ENCODE measurements at regions not wholly inside any gene's neighbourhood (a gene's known extent, or its start where the extent isn't known, plus 50 kb on each side); places are given as distances from the start of the nearest gene placed in this dataset.

DNA sequence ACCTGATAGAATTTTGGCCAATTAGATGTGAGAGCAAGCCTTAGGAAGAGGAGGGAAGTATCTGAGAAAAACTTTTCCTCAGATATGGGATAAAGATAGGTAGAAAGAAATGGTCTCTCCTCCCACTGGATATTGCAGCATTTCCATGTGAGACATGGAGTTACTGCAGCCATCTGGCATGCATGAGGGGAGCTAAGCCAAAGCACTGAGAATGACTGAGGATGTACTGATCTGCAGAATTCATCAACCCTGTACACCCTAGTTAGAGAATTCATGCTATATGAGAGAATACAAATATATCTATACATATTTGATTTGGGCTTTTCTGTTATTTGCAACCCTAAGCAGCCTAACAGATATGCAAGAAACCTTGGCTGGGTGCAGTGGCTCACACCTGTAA, 52.5 kb upstream of the RPL34 start:
- Histone ChIP-seq H3K9ac (ENCODE audit: low read length) (no peak overlapping the region), H3K79me2 (ENCODE audit: low read length) (no peaks in the 10 kb centered on the region), H3K27ac (ENCODE audit: low read length) (no peak overlapping the region), H3F3A (ENCODE audit: insufficient read depth, low read length) (no peaks in the 10 kb centered on the region), H2AFZ (ENCODE audit: low read length) (no peak overlapping the region), H3K4me3 (ENCODE audit: low read length) (no peak overlapping the region), H3K4me1 (ENCODE audit: low read length) (peaks cover 13% of the 10 kb centered on the region), H3K27me3 (replicated peaks; ENCODE audit: insufficient read depth, low read length) (no peaks in the 10 kb centered on the region), H3K9me2 (replicated peaks; ENCODE audit: insufficient read depth, low read length) (no peaks in the 10 kb centered on the region), H3K9me3 (replicated peaks; ENCODE audit: insufficient read depth, low read length) (no peaks in the 10 kb centered on the region), H3K36me3 (replicated peaks; ENCODE audit: insufficient read depth, low read length) (no peaks in the 10 kb centered on the region), H4K20me1 (ENCODE audit: insufficient read depth, low read length) (no peaks in the 10 kb centered on the region), H3K4me2 (ENCODE audit: low read depth, low read length) (no peak overlapping the region)
- TF ChIP-seq CTCF (IDR thresholded peaks at IDR 0.05; ENCODE audit: low read length) (no peak), EZH2phosphoT487 (IDR thresholded peaks at IDR 0.05; ENCODE audit: low read length) (no peak), EZH2 (optimal IDR thresholded peaks at IDR 0.05; ENCODE audit: low read depth, low read length) (no peak)
- no peak for DNase-seq

DNA sequence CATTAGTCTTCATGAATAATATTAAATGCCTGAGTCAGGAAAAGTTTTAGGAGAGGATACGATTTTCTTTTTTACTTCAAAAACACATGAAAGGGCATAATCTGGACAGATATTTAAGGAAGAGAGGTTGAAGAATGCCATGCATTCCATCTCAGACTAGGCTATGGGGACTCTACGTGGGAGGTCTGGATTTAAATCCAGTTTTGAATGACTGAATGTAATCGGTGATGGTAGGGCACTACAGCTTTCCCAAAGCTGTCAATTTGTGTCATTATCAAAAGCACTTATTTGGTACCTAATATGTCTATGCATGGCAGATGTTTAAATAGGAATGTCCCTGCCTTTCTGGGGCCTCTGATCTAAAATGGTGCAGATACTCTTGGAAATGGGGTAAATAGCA, 59.3 kb upstream of the RPL34 start:
- no peak overlapping the region for H3K9ac ChIP-seq (ENCODE audit: low read length)
- TF ChIP-seq EZH2 (optimal IDR thresholded peaks at IDR 0.05; ENCODE audit: low read depth, low read length) (no peak), CTCF (IDR thresholded peaks at IDR 0.05; ENCODE audit: low read length) (no peak), EZH2phosphoT487 (IDR thresholded peaks at IDR 0.05; ENCODE audit: low read length) (no peak)
- H3K4me2 ChIP-seq (ENCODE audit: low read depth, low read length) = no peak overlapping the region
- H3K9me3 ChIP-seq (replicated peaks; ENCODE audit: insufficient read depth, low read length) = no peaks in the 10 kb centered on the region
- H3K79me2 ChIP-seq (ENCODE audit: low read length) = no peaks in the 10 kb centered on the region
- no peak overlapping the region for H3K4me3 ChIP-seq (ENCODE audit: low read length)
- H3F3A ChIP-seq (ENCODE audit: insufficient read depth, low read length) = no peaks in the 10 kb centered on the region
- peaks cover 6% of the 10 kb centered on the region for H3K4me1 ChIP-seq (ENCODE audit: low read length)
- no peaks in the 10 kb centered on the region for H3K36me3 ChIP-seq (replicated peaks; ENCODE audit: insufficient read depth, low read length)
- H2AFZ ChIP-seq (ENCODE audit: low read length) = no peak overlapping the region
- no peaks in the 10 kb centered on the region for H4K20me1 ChIP-seq (ENCODE audit: insufficient read depth, low read length)
- no peaks in the 10 kb centered on the region for H3K9me2 ChIP-seq (replicated peaks; ENCODE audit: insufficient read depth, low read length)
- H3K27me3 ChIP-seq (replicated peaks; ENCODE audit: insufficient read depth, low read length) = no peaks in the 10 kb centered on the region
- no peak for DNase-seq
- no peak overlapping the region for H3K27ac ChIP-seq (ENCODE audit: low read length)

- Histone ChIP-seq H3K4me2 (ENCODE audit: low read depth, low read length) (no peak overlapping the region), H3F3A (ENCODE audit: insufficient read depth, low read length) (no peaks in the 10 kb centered on the region), H4K20me1 (ENCODE audit: insufficient read depth, low read length) (no peaks in the 10 kb centered on the region), H2AFZ (ENCODE audit: low read length) (no peak overlapping the region), H3K36me3 (replicated peaks; ENCODE audit: insufficient read depth, low read length) (no peaks in the 10 kb centered on the region), H3K9ac (ENCODE audit: low read length) (no peak overlapping the region), H3K27me3 (replicated peaks; ENCODE audit: insufficient read depth, low read length) (no peaks in the 10 kb centered on the region), H3K4me3 (ENCODE audit: low read length) (no peak overlapping the region), H3K9me3 (replicated peaks; ENCODE audit: insufficient read depth, low read length) (no peaks in the 10 kb centered on the region), H3K4me1 (ENCODE audit: low read length) (peaks cover 6% of the 10 kb centered on the region), H3K9me2 (replicated peaks; ENCODE audit: insufficient read depth, low read length) (no peaks in the 10 kb centered on the region), H3K79me2 (ENCODE audit: low read length) (no peaks in the 10 kb centered on the region), H3K27ac (ENCODE audit: low read length) (no peak overlapping the region)
- DNase-seq = no peak
- TF ChIP-seq CTCF (IDR thresholded peaks at IDR 0.05; ENCODE audit: low read length) = no peak
- TF ChIP-seq EZH2phosphoT487 (IDR thresholded peaks at IDR 0.05; ENCODE audit: low read length) = no peak
- no peak for TF ChIP-seq EZH2 (optimal IDR thresholded peaks at IDR 0.05; ENCODE audit: low read depth, low read length)
These were observed 59.8 kb upstream of the RPL34 start for GRCh38 chr4:108560616-108561015.

Measured in MM.1S (cell line).